COLO829 (cell line): ENCODE measurements at regions not wholly inside any gene's neighbourhood (a gene's known extent, or its start where the extent isn't known, plus 50 kb on each side); places are given as distances from the start of the nearest gene placed in this dataset.

Experiments
- DNase-seq: peaks from one replicate; pipeline ENCODE4 v3.0.0; 2012; ENCODE audit warnings: low spot score

DNA sequence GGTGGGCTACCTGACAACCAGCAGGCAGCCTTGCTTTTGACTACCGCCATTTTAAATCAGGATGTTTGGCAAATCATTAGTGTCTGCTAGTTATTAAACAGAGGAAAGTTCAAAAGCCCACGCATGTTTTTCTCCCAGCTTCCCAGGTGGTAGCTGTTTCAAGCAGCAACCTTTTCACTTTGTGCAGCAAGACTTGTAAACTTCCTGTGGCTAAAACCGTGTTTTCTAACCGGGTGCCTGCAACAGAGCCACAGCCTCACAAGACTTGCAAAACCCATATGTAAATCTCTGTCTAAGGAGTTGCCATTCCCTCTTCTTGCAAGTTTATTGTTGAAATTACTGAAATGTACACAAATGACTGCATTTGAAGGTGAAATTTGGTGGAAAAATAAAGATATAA is 633.1 kb downstream of the BCL11A start:
- DNase-seq: no peak

DNA sequence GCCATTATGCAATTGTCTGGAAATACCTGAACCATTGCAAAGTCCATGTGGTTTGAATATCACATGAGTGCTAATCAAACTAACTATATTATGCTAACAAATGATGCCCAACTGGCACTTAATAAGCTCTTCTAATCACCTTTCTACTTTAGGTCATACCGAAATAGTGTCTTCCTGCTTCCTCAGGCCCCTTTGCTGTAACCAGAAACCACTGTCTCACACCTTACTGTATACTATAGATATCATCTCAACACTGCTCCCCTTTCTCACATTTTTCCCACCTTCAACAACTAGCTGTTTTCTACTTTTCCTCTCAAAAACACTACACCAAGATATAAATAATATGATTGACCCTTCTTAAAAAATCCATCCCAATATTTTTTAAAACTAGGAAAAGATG is 633.9 kb downstream of the BCL11A start:
- DNase-seq: no peak

DNA sequence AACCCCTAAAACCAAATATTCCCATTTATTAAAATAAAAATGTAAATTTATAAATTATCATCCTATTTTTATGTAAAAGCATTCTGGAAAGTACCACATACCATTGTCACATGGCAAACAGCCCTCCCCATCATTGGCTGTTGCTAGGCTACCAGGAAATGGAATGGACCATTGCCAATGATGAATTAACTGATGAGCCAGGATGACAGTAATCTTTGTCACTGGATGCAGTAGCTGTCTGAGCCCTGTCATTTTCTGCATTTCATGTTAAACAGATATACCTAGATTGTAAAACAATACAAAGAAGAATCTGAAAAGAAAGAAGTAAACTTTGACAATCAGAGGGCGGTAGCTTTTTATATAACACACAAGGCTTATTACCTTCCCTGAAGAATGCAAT is 641.4 kb downstream of the BCL11A start:
- DNase-seq: no peak

DNA sequence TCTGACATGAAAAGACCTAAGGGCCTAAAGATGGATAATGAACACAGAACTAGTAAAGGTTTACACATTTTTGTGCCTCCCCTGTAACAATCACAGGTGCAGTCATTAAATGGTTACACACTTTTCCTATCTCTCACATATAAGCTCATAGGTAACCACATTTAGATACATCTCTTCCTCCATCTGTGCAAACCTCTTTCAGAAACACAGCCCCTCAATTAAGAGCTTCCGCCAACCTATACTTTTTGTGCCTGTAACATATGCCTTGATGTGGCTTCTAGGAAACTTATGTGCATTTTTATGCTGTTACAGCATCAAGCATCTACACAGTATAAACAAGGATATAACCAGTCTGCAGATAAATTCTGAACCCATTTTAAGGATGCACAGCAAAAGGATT is 643.3 kb downstream of the BCL11A start:
- no peak for DNase-seq

DNA sequence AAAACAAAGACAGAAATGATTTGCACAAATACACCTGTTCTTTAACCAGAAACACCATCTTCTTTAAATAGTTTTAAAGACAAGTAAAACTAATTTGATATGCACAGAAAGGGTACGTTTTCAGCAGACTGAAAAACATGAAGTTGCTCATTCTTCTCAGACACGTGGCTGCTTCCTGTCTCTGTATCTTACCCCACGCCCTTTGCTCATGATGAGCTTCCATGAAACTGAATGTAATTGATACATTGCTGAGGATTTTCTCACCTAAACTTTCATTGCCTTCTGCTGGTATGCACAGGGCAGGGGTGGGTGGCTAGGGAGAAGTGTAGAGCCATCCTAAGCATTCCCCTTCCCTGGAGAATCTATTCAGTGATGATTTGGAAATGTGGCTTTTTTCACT is 644.3 kb downstream of the BCL11A start:
- DNase-seq: no peak

DNA sequence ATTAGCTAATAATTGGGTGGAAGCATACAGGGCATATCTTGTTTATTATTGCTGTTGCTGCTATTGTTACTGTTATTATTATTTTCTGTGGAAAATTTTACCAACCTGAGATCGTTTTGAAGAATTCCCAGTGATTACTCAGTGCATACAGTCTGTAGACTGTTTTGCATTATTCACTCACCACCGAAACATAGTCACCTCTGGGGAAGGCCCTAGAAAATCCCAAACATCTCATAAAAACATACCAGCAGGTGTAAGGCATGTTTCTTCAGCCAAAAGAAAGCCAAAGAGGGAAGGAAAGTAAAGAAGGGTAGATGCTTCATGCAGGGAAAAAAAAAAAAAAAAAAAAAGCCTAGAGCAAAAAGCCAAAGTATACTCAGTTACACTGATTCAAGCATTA is 647.7 kb downstream of the BCL11A start:
- DNase-seq: no peak

DNA sequence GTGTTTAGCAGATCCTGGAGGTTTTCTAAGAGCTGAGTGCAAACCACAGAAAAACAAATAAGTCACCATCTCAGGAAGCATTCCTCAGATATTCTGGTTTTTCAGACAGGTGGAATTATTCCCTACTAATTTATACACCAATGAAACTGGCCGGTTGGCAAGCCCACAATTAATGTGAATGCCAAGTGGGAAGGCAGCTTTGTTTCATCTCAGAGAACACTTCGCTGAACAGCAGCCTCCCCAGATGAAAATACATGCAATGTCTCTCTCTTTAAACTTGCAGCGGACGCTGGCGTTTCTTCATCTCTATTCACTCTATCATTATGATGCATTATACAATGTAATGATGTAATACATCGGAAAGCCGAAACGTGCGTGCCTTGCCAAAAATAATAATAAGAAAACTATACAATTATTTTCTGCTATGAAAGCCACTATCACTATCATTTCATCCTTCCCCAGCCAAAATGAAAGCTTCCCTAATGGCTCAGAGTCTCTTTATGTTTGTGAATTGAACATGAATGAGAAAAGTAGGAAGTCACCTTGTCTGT is 649.4 kb downstream of the BCL11A start:
- no peak for DNase-seq

DNA sequence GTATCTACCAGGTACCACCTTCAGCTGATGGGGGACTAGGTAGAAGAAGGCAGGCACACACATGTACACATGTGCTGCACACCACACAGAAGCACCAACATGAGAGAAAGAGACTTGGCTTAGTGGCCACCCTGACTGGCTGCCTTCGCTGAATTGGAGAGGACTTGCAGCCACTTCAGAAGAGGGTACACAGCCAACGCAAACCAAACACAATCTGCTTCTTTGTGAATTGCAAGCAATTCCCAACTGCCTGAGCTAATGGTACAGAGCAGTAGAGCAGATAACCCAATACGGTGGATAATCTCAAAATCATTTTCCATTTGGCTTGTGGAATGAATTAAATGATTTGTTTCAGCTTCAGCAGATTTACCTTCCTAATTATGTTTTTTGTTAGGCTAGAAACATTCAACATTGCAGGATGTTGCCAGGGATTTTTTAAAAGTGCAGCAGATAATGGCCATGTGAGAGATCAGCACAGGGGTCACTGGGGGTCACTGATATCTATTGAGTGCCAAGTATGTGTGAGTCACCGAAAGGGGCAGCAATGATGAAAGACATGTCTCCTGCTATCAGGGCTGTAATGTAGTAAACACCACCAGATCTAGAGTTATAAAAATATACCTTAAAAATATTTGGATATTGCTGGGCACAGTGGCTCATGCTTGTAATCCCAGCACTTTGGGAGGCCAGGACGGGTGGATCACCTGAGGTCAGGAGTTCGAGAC is 652.6 kb downstream of the BCL11A start:
- DNase-seq: no peak

DNA sequence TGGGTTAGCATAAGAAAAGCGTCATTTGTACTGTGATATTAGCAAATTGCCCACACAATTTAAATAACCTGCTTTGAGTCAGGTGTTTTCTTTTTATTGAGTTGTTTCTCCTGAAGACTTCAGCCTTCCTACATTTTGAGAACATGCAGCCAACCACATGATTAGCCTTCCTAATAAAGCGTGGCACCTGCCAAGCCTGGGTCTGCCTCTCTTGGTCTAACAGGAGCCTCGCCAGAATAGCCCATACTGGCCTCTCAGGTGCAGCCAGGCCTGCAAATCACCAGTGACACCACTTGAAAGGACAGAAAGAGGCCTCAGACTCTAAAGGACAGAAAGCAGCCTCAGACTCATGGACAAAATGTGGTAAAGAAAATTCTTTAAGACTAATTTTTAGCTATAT is 653.8 kb downstream of the BCL11A start:
- DNase-seq: no peak

DNA sequence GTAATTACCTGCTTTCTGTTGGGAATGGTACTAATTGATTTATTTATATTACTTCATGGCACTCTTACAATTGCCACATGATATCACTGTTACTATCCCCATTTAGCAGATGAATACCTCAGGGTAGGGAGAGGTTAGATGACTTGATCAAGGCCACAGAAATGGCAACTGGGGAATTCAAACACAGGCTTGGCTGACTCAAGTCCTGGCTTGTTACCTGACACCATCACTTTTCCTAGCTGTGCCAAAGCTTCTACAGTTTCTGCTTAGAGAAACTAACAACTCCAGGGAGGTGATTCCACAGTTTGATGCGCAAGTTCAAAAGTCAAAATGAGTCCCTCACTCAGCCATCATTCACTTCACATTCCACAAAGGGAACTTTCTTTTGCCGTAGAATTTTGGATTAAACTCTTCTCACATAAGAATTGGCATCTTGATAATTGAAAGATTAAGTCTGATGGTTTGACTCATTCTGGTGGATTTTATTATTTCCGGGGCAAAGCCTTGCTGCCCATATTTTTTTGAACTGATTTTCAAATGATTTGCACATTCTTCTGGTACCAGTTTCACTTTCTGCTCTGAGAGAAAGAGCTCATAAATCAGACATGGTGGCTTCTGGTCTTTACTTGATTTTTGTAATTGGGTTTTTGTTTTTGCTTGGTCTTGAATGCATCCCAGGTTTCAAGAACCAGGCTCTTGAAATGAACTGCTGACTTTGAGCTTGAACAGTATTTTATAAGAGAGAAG is 656.8 kb downstream of the BCL11A start:
- DNase-seq: no peak

DNA sequence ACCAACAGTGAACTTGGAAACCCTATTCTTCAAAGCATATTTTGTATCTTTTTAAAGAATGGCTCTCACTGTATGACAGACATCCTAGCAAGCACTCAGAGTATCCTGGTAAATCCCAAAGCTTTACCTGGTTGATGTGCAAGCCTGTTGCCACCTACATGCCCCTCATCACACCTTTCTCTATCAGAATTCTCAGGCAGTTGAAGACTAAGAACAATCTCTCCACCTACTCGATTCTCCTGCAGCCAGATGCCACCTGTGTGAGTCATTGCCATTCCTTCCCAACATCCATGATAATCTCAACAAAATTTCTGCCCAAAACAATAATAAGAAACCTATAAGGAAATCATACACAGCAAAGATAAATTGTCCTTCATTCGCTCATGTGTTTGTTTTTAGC is 659.8 kb downstream of the BCL11A start:
- no peak for DNase-seq

DNA sequence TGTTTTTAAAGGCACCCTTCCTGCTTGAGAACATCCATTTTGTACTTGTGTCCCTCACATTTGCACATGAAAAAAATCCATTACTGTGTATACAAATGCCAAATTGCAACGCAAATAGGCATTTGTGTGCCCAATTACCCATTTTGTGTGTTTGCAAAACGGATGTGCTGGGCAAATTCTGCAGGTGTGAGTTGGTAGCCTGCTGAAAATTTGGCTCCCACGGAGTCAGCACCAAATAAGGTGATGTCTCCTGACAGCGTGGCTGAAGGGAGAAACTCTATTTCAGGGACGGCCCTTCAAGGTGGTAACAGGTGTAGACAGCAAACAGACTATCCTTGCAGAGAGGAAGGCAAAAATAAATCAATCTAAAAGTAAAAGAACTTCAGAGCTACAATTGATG is 661.1 kb downstream of the BCL11A start:
- no peak for DNase-seq

DNA sequence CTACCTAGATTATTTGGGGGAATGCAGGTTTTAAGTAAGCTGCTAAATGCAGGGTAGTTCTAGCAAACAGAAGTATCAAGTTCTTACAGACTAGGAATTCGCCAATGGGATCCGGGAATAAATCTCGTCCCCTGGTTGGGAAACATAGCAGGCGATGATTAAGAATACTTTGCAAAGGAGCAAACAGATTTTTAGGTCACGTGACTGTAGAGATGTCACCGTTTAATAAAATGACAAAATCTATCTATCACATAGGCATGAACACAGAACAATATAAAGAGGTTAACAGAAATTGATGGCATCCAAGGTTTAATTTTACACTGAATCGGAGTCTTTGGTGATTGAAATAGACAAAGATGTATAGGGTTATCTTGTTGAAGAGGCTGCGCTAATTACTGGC is 664.1 kb downstream of the BCL11A start:
- DNase-seq: no peak

DNA sequence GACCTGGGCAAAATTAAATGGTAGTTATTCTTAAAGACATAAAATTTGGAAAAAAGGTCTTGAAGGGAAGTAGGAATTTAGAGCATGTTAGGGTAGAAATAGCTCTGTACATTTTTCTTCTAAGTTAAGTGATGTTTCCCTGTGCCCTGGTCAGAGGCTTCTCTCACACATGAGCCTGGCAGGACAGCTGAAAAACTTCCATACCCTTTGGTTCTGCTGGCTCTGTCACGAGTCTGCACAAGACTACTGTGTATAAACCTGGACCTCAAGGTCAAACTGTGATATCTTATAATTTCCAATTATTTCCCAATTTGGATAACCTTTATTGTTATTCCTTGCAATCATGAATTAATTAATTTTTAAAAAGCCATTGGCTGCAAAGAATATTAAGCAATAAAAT is 664.7 kb downstream of the BCL11A start:
- DNase-seq: no peak

DNA sequence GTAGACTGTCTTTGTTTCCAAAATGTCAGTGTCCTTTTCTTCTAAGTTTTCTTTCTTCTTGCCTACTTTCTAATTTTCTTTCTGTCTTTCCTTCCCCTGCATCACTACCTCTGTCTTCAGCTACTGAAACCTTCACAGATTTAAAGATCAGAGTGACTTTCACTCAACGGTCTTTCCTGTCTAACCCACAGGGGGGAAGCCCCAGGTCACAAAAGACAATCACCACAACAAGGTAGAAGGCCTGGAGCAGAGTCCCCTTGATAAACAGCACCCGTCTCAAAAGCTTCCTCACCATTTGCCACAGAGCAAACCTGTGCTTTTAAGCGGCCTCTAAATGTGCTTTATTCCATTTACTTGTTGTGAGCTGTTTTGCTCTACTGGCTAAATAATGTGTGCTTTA is 665.4 kb downstream of the BCL11A start:
- no peak for DNase-seq

DNA sequence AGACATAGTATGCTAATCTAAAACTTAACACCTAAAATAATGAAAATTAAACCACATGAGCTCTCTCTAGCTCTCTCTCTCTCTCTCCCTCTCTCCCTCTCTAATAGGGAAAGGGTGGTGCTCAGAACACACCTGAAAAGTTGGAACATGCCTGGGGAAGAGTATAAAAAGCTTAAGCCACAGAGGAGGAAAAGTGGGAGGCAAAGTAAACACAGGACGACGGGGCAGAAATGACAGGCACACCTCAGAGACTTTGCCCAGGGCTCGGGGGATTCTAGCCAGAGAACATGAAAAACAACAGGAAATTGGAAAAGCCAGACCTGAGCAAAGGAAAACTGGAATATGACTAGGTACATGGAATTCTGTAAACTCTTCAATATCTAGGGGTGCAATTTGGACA is 666.1 kb downstream of the BCL11A start:
- no peak for DNase-seq

DNA sequence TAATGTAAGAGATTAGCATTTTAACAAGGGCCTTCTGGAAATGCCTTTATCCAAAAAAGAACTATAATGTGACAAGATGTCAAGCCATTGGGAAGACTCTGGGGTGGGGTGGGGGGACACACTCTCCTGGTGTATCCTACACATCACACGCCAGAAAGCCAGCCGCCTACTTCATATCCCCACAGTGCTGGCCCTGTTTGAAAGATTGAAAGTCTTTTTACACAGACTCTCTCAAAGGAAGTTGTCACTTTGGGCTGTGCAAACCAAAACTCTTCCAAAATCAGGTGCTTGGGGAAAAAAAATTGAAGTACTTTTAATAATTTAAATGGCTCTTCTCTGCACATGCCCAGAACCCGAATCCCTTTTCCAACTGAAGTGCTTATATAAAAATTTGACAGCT is 666.7 kb downstream of the BCL11A start:
- no peak for DNase-seq

DNA sequence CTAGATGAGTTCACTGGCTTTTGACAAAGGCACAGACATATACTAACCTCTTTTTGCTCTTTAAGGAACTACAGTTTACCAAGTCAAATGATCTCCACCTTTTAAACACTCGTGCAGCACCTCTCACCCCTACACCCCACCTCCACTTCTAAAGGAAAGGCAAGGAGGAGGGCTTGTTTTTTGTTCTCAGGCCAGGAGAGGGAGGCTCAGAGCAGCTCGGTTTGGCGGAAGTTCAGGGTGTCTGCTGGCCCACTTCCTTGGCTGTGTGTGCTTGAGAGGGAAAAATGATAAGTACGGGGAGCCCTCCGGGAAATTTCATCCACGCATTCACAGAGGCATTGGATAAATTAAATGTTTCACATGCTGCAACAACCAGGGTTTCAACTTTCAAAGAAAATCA is 667.9 kb downstream of the BCL11A start:
- DNase-seq: no peak

DNA sequence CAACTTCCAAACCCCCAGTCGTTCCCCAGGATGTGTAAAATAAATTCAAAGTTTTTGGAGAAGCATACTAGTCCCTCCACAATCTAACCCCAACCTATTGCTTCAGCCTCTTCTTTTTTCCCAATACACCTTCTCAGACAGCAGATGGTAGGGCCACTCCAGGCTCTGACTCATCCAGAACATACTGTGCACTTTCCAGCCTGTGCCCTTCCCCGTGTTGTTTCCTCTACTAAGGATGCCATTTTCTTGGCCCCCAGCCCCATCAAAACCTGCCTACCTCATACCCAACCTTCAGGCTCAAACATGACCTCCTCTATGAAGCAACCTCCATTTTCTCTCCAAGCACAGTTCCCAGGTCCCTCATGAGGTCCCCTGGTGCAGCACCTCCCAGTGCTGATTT is 669.3 kb downstream of the BCL11A start:
- no peak for DNase-seq

DNA sequence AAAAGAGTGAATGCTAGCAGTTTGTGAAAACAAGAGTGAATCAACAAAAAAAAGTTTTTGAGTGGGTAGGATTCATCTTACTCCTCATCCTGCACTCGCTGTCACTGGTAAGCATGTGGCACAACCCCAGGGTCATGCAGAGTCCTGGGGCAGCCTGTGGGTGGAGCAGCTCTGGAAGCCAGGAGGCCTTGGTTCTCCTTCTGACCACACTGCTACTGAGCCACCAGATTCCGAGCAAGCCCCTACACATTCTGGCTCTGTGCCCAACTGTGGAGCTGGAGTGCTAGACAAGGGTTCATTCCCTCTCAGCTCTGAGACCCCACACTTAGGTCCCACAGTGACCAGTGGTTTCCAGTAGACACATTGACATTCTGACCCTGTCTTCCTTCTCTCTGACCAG is 670.6 kb downstream of the BCL11A start:
- DNase-seq: no peak

DNA sequence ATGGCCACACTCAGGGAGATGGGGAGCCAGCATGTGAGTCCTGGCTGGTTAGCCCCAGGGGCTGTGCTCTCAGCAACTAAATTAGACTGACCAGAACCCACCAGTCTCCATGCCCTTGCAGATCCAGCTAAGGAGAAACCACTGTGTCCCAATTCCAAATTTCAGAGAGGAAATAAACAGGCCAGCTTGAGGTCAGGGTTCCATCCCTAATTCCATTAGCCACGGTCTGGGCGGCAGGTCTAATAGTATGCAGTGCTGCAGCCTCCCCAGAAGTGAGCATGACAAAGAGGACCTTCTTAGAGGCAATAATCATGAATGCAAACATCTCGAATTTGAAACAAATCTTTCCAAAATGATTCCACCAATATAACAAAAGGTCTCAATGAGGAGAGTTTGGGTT is 671.2 kb downstream of the BCL11A start:
- DNase-seq: no peak

DNA sequence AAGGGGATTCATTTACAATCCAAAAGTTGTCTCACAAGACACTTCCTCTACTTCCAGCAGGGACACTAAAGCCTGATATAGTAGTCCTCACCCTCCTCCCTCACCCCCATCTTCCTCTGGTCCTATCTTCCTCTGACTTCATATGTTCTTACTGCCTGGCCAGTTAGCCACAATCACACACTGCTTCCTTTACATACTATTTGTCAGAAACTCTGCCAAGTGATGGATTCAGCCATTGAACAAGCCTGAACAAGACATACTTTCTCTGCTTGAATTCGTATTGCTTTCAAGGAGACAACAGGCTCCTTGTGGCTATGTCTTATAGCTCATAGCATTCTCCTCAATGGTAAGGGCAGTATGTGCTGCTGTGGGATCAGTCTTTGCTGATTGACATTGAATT is 672.2 kb downstream of the BCL11A start:
- no peak for DNase-seq

DNA sequence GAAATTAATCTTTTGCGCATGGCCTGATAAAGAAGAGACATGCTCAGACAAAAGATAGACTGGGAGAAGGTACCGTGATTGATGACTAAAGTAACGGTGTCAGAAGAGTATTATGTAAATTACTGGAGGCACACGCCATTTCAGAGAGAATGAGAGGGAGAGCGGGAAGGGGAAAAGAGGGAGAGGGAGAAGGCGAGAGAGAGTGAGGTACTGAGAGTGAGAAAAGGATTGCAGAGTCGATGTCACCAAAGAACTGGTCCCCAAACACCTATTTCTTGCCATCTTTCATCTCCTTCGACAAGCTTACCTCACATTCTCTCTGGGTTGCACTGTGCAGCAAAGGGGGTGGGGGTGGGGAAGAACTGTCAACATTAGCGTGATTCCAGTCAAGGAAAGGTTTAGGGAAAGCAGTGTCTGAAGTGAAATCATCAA is 673.7 kb downstream of the BCL11A start:
- no peak for DNase-seq

DNA sequence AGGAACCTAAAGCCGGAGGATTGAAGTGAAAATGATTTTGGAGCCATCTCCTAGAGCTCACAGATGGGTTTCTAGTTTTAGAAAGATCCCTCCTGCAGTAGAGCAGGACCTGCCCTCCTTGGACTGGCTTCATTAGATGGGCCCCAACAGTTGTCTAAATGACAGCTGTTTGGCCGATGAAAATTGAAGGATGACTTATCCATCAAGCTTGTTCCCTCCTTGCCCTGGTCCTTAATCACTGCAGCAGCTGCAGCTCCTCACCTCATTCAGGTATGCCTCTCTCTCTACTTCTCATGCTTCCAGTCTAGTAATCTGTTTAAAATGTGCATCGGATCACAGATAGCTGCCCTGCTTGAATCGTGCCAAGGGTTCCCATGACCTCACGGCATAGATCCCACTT is 677.6 kb downstream of the BCL11A start:
- no peak for DNase-seq
